Rectal smooth muscle tissue (tissue), 1 donor: ENCODE measurements at regions not wholly inside any gene's neighbourhood (a gene's known extent, or its start where the extent isn't known, plus 50 kb on each side); places are given as distances from the start of the nearest gene placed in this dataset.

Experiments used
- H3K27ac ChIP-seq: one replicate; pipeline ENCODE4 v1.7.0; 2013; ENCODE audit warnings: low read depth, low read length, inconsistent platforms
- H3K27me3 ChIP-seq: one replicate; pipeline ENCODE4 v1.7.0; 2013; ENCODE audit warnings: low read length; ENCODE audit not compliant: control insufficient read depth, insufficient read depth
- H3K36me3 ChIP-seq: one replicate; pipeline ENCODE4 v1.7.0; 2013; ENCODE audit warnings: low read length; ENCODE audit not compliant: control insufficient read depth, insufficient read depth
- H3K4me1 ChIP-seq: one replicate; pipeline ENCODE4 v1.7.0; 2013; ENCODE audit warnings: low read length; ENCODE audit not compliant: control insufficient read depth, insufficient read depth
- H3K4me3 ChIP-seq: one replicate; pipeline ENCODE4 v1.7.0; 2013; ENCODE audit warnings: low read length
- H3K9ac ChIP-seq: one replicate; pipeline ENCODE4 v1.7.0; 2013; ENCODE audit warnings: low read length

GRCh38 chr11:109480251-109480650, 58.3 kb downstream of the C11orf87 start:
- H3K4me3 ChIP-seq, result no peak overlapping the region
- H3K9ac ChIP-seq, result no peak overlapping the region
- H3K36me3 ChIP-seq, result no peaks in the 10 kb centered on the region

GRCh38 chr11:109486129-109486528, 64.1 kb downstream of the C11orf87 start:
- no peak overlapping the region for H3K4me3 ChIP-seq
- H3K9ac ChIP-seq, result no peak overlapping the region
- no peak overlapping the region for H3K27ac ChIP-seq
- H3K4me1 ChIP-seq, result no peaks in the 10 kb centered on the region
- H3K27me3 ChIP-seq, result no peaks in the 10 kb centered on the region
- H3K36me3 ChIP-seq, result no peaks in the 10 kb centered on the region

More at GRCh38 chr11:109480251-109480650, 58.3 kb downstream of the C11orf87 start:
- no peaks in the 10 kb centered on the region for H3K27me3 ChIP-seq
- no peaks in the 10 kb centered on the region for H3K4me1 ChIP-seq
- H3K27ac ChIP-seq, result no peak overlapping the region

GRCh38 chr11:109490953-109491635, 69.1 kb downstream of the C11orf87 start:
- Histone ChIP-seq H3K36me3 (no peaks in the 10 kb centered on the region), H3K27ac (no peak overlapping the region), H3K4me1 (no peaks in the 10 kb centered on the region), H3K4me3 (no peak overlapping the region), H3K27me3 (no peaks in the 10 kb centered on the region), H3K9ac (no peak overlapping the region)

GRCh38 chr11:109506115-109506514, 84.1 kb downstream of the C11orf87 start:
- Histone ChIP-seq H3K27me3 (no peaks in the 10 kb centered on the region), H3K27ac (no peak overlapping the region), H3K36me3 (no peaks in the 10 kb centered on the region), H3K4me1 (no peaks in the 10 kb centered on the region), H3K4me3 (no peak overlapping the region), H3K9ac (no peak overlapping the region)

DNA sequence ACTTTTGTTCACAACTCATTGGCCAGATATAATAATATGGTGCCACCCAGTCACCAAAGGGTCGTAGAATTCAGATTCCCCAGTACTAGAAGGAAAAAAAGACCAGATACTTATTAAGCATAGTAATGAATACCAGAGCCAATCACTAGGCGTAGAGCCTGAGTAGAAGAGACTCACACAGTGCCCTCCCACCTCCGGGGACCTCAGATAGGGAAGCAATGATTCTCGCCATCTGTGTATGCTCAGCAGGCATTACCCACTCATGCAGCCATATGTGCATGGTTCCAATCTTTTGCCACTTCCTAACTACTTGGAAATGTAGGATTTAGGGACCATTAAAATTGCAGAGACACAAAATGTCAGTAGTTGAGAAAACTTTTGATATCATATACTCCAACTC, 85.3 kb downstream of the C11orf87 start:
- Histone ChIP-seq H3K27me3 (no peaks in the 10 kb centered on the region), H3K27ac (no peak overlapping the region), H3K36me3 (no peaks in the 10 kb centered on the region), H3K4me1 (no peaks in the 10 kb centered on the region), H3K4me3 (no peak overlapping the region), H3K9ac (no peak overlapping the region)

GRCh38 chr11:109507836-109508561, 86.0 kb downstream of the C11orf87 start:
- no peaks in the 10 kb centered on the region for H3K36me3 ChIP-seq
- no peak overlapping the region for H3K27ac ChIP-seq
- H3K9ac ChIP-seq, result no peak overlapping the region
- no peaks in the 10 kb centered on the region for H3K4me1 ChIP-seq
- H3K27me3 ChIP-seq, result no peaks in the 10 kb centered on the region
- no peak overlapping the region for H3K4me3 ChIP-seq

DNA sequence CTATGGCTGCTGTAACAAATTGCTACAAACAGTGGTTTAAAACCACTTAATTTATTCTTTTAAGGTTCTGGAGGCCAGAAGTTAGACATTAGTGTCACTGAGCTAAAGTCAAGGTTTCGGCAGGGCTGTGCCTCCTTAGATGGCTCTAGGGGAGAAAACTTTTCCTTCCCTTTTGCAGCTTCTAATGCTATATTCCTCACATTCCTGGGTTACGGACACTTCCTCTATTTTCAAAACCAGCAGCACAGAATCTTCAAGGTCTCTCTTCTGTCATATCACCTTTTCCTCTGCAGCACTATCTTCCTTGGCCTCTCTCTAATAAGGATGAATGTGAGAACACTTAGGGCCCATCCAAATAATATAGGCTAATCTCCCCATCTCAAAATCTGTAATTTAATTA, 87.0 kb downstream of the C11orf87 start:
- Histone ChIP-seq H3K36me3 (no peaks in the 10 kb centered on the region), H3K9ac (no peak overlapping the region), H3K4me3 (no peak overlapping the region), H3K27me3 (no peaks in the 10 kb centered on the region), H3K27ac (no peak overlapping the region), H3K4me1 (no peaks in the 10 kb centered on the region)

DNA sequence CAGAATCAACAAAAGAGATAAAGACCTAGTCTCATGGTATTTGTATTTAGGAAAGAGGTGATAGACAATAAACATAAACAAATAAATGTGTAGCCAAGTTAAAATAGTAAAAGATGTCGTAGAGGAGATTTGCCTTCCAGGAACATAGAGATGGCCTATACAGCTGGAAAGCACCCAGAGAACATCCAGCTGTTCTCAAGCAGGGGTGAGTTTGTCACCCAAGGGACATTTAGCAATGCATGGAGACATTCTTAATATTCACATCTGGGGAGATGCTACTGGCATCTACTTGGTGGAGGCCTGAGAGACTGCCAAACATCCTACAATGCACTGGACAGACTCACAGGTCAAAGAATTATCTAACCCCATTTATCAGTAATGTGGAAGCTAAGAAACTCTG, 88.3 kb downstream of the C11orf87 start:
- no peaks in the 10 kb centered on the region for H3K27me3 ChIP-seq
- H3K4me3 ChIP-seq, result no peak overlapping the region
- no peak overlapping the region for H3K9ac ChIP-seq
- H3K27ac ChIP-seq, result no peak overlapping the region
- no peaks in the 10 kb centered on the region for H3K36me3 ChIP-seq
- H3K4me1 ChIP-seq, result no peaks in the 10 kb centered on the region

- no peaks in the 10 kb centered on the region for H3K36me3 ChIP-seq
- H3K4me3 ChIP-seq, result no peak overlapping the region
- H3K4me1 ChIP-seq, result no peaks in the 10 kb centered on the region
- no peak overlapping the region for H3K27ac ChIP-seq
- no peaks in the 10 kb centered on the region for H3K27me3 ChIP-seq
- H3K9ac ChIP-seq, result no peak overlapping the region
These were observed 89.6 kb downstream of the C11orf87 start for GRCh38 chr11:109511598-109511997.

GRCh38 chr11:109512249-109512648, 90.3 kb downstream of the C11orf87 start:
- H3K27ac ChIP-seq, result no peak overlapping the region
- no peaks in the 10 kb centered on the region for H3K36me3 ChIP-seq
- no peak overlapping the region for H3K4me3 ChIP-seq
- no peaks in the 10 kb centered on the region for H3K4me1 ChIP-seq
- H3K27me3 ChIP-seq, result no peaks in the 10 kb centered on the region
- no peak overlapping the region for H3K9ac ChIP-seq

DNA sequence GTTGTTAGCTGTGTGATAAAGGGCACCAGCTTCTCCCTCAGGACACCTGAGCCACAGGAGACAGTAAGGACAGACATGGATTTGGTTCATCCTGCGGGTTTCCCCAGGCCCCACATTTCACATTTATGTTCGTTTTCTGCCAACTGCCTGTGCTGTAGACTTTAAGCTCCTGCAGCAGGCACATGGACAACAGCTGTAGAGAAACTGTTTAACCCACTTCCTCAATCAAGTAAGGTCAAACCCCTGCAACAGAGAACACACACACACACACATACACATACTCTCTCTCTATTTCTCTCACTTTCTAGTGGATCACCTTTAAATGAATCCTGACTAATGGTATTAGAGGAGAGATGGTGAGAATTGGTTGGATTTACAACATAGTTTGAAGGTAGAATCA, 90.7 kb downstream of the C11orf87 start:
- Histone ChIP-seq H3K27me3 (no peaks in the 10 kb centered on the region), H3K36me3 (no peaks in the 10 kb centered on the region), H3K9ac (no peak overlapping the region), H3K4me3 (no peak overlapping the region), H3K4me1 (no peaks in the 10 kb centered on the region), H3K27ac (no peak overlapping the region)

DNA sequence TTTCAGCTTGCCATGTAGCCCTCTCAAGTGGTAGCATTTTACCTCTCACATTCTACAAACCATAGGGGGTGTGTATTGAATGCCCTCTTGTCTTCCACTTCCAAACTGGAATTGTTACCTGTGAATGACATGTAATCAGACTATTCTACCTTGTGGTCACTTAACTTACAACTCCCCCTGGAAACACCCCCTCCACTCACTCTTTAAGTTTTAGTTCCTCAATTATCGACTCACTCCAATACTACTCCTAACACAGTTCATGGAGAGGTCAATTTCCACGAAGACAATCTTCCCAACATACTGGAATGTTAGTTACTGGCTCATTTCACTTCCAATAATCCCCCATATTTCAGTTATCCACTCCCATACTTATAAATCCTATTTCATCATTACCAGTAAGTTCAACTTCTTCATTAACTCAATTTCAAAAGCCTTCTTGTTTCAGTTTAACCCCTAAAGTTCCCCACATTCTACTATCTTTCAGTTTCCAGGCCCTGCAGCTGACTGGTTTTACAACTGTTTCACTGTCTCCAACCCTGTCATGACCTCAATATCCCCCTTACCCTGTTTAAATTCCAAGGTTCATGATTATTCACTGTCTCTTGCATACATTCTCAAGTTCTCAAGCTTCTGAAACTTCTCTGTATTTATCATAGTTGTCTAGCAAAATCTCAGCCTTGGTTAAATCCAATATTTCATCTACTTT, 92.5 kb downstream of the C11orf87 start:
- no peaks in the 10 kb centered on the region for H3K27me3 ChIP-seq
- no peak overlapping the region for H3K9ac ChIP-seq
- no peak overlapping the region for H3K4me3 ChIP-seq
- H3K4me1 ChIP-seq, result no peaks in the 10 kb centered on the region
- H3K36me3 ChIP-seq, result no peaks in the 10 kb centered on the region
- H3K27ac ChIP-seq, result no peak overlapping the region
